SU-DHL-6 (cell line): ENCODE measurements at regions not wholly inside any gene's neighbourhood (a gene's known extent, or its start where the extent isn't known, plus 50 kb on each side); places are given as distances from the start of the nearest gene placed in this dataset.

Experiments
- H2AFZ ChIP-seq: fragments of 200-600 bp; sonication (generic); 2 replicates; pipeline ENCODE4 v1.6.1; 2014; ENCODE audit warnings: low read depth, mild to moderate bottlenecking, moderate library complexity, mixed read lengths, antibody characterized with exemption, low read length; ENCODE audit not compliant: severe bottlenecking
- H3F3A ChIP-seq: fragments of 200-600 bp; shearing (Covaris generic); 2 replicates; pipeline ENCODE4 v1.6.0; 2016; ENCODE audit warnings: antibody characterized with exemption, mild to moderate bottlenecking; ENCODE audit not compliant: insufficient read depth
- H3K27ac ChIP-seq: fragments of 200-600 bp; sonication (generic); 2 replicates; pipeline ENCODE4 v1.5.1; 2016; ENCODE audit warnings: low read depth, mild to moderate bottlenecking, low read length, moderate library complexity, mixed read lengths
- H3K27me3 ChIP-seq: fragments of 200-600 bp; sonication (generic), shearing (Covaris generic); 2 replicates; pipeline ENCODE4 v1.6.0; 2014; ENCODE audit warnings: mild to moderate bottlenecking, low read length
- H3K36me3 ChIP-seq: fragments of 200-600 bp; sonication (generic); 2 replicates; pipeline ENCODE4 v1.6.1; 2014; ENCODE audit warnings: mild to moderate bottlenecking, low read length, mixed read lengths
- H3K4me2 ChIP-seq: fragments of 300-600, 200-600 bp; shearing (Covaris generic), sonication (generic); 2 replicates; pipeline ENCODE4 v1.6.0; 2014; ENCODE audit warnings: low read length, low read depth, mild to moderate bottlenecking; ENCODE audit not compliant: poor library complexity, severe bottlenecking
- H3K4me3 ChIP-seq: fragments of 200-600 bp; sonication (generic); 2 replicates; pipeline ENCODE4 v1.5.1; 2014; ENCODE audit warnings: antibody characterized with exemption, low read length, mild to moderate bottlenecking, mixed read lengths; ENCODE audit not compliant: insufficient read depth, poor library complexity, severe bottlenecking
- H3K79me2 ChIP-seq: fragments of 200-600 bp; sonication (generic); 2 replicates; pipeline ENCODE4 v1.6.1; 2014; ENCODE audit warnings: mild to moderate bottlenecking, low read length, moderate library complexity; ENCODE audit not compliant: insufficient read depth
- H3K9ac ChIP-seq: fragments of 200-600 bp; sonication (generic); 2 replicates; pipeline ENCODE4 v1.7.0; 2014; ENCODE audit warnings: mild to moderate bottlenecking, low read length
- H3K9me2 ChIP-seq: fragments of 200-600 bp; sonication (generic); replicated peaks from 2 replicates; pipeline ENCODE4 v1.6.1; 2014; ENCODE audit warnings: low read length; ENCODE audit not compliant: insufficient read depth
- H3K9me3 ChIP-seq: fragments of 200-600 bp; sonication (generic); 2 replicates; pipeline ENCODE4 v1.6.1; 2014; ENCODE audit warnings: low read length, mixed read lengths; ENCODE audit not compliant: insufficient read depth
- H4K20me1 ChIP-seq: fragments of 200-600 bp; sonication (generic); 2 replicates; pipeline ENCODE4 v1.6.1; 2014; ENCODE audit warnings: low read depth, mild to moderate bottlenecking, antibody characterized with exemption, low read length, moderate library complexity, mixed read lengths
- EZH2phosphoT487 ChIP-seq: fragments of 200-600 bp; sonication (generic), shearing (Covaris generic); conservative IDR thresholded peaks from 2 replicates; pipeline ENCODE4 v1.6.1; 2018; ENCODE audit warnings: mild to moderate bottlenecking, antibody characterized with exemption, low read length, moderate library complexity, mixed read lengths
- TF ChIP-seq, protein P1 (sequence below): fragments of 200-600 bp; sonication (generic); IDR thresholded peaks from one replicate; pipeline ENCODE4 v1.5.1; 2017; ENCODE audit warnings: antibody characterized with exemption, mild to moderate bottlenecking, low read length, moderate library complexity; ENCODE audit not compliant: insufficient read depth, poor library complexity, severe bottlenecking

DNA sequence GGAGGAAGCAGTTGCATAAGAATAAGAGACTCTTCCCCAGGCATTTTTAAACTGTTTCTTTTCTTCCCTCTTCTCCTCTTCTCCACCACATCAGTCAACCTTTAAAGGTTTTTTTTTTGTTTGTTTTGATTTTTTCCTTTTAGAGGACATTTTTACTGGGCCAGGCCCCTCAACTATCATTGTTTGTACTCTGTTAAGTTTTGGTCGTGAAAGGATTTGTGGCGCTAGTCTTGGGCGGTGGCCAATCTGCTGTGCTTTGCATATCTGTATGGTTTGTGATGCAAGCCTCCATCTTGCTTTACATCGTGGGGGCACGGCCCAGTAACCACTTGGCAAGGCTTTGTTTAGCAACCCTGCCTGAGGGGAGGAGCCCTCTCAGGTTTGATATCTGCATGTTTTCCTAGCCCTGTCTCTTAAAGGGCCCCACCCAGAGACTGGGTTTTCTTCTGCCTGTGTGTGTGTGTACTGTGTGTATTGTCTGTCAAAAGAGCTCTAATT lies 101.9 kb upstream of the SLITRK2 start:
- no peak for TF ChIP-seq EZH2phosphoT487
- TF ChIP-seq, protein P1, sequence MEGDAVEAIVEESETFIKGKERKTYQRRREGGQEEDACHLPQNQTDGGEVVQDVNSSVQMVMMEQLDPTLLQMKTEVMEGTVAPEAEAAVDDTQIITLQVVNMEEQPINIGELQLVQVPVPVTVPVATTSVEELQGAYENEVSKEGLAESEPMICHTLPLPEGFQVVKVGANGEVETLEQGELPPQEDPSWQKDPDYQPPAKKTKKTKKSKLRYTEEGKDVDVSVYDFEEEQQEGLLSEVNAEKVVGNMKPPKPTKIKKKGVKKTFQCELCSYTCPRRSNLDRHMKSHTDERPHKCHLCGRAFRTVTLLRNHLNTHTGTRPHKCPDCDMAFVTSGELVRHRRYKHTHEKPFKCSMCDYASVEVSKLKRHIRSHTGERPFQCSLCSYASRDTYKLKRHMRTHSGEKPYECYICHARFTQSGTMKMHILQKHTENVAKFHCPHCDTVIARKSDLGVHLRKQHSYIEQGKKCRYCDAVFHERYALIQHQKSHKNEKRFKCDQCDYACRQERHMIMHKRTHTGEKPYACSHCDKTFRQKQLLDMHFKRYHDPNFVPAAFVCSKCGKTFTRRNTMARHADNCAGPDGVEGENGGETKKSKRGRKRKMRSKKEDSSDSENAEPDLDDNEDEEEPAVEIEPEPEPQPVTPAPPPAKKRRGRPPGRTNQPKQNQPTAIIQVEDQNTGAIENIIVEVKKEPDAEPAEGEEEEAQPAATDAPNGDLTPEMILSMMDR: no peak
- H3K79me2 ChIP-seq: no peaks in the 10 kb centered on the region
- no peak overlapping the region for H3K4me2 ChIP-seq
- H3K27ac ChIP-seq: no peak overlapping the region
- no peak overlapping the region for H3K4me3 ChIP-seq
- H3K9me2 ChIP-seq: no peaks in the 10 kb centered on the region
- no peak overlapping the region for H2AFZ ChIP-seq
- no peaks in the 10 kb centered on the region for H3K9me3 ChIP-seq
- no peak overlapping the region for H3K9ac ChIP-seq
- no peaks in the 10 kb centered on the region for H4K20me1 ChIP-seq
- H3K36me3 ChIP-seq: no peaks in the 10 kb centered on the region
- H3F3A ChIP-seq: no peaks in the 10 kb centered on the region
- no peaks in the 10 kb centered on the region for H3K27me3 ChIP-seq

DNA sequence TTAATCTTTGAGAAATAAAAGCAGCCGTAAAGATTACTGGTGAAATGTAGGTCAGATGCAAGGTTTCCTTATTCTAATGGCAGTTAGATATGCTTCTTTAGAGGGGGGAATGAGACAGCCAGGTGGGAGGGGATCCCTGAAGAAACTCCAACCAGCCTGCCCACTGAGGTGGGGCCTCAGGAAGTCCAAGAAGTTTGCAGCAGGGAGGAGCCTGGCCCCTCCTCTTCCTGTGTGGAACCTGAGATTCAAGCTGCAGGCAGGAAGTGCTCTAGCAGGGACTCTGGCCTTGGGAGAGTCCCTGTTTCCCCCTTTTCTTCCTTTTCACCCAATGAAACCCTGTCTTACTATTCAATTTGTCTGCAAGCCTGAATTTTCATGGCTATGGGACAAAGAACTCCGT lies 101.4 kb upstream of the SLITRK2 start:
- no peak overlapping the region for H3K9ac ChIP-seq
- H3K9me2 ChIP-seq: no peaks in the 10 kb centered on the region
- no peaks in the 10 kb centered on the region for H3K27me3 ChIP-seq
- no peaks in the 10 kb centered on the region for H3K36me3 ChIP-seq
- H3K4me2 ChIP-seq: no peak overlapping the region
- TF ChIP-seq EZH2phosphoT487: no peak
- TF ChIP-seq, protein P1: no peak
- H2AFZ ChIP-seq: no peak overlapping the region
- H3F3A ChIP-seq: no peaks in the 10 kb centered on the region
- no peaks in the 10 kb centered on the region for H3K9me3 ChIP-seq
- no peaks in the 10 kb centered on the region for H4K20me1 ChIP-seq
- H3K79me2 ChIP-seq: no peaks in the 10 kb centered on the region
- H3K27ac ChIP-seq: no peak overlapping the region
- no peak overlapping the region for H3K4me3 ChIP-seq

DNA sequence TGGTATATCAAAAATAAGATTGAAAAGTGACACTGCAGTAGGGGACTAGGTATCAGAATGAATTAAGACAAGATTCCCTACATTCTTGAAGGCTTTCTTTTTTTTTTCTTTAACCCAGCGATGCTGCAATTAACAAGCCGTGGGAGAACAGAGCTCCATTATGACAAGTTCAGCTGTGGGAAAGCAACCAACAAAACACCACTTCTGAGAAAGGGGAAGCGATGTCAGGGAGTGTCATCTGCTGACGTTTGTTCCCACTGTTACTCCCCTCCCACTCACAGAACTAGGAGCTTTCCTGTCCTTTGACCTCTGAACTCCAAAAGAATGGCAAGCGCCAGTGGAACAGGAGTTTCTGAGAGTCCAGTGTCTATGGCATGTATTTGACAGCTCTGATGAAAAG lies 90.2 kb upstream of the SLITRK2 start:
- no peak overlapping the region for H3K4me2 ChIP-seq
- no peaks in the 10 kb centered on the region for H3K27me3 ChIP-seq
- H3K9ac ChIP-seq: no peak overlapping the region
- H3K4me3 ChIP-seq: no peak overlapping the region
- H3K79me2 ChIP-seq: no peaks in the 10 kb centered on the region
- no peak overlapping the region for H2AFZ ChIP-seq
- no peak for TF ChIP-seq EZH2phosphoT487
- TF ChIP-seq, protein P1: no peak
- no peaks in the 10 kb centered on the region for H3K9me2 ChIP-seq
- H3K27ac ChIP-seq: no peak overlapping the region
- H3K9me3 ChIP-seq: no peaks in the 10 kb centered on the region
- H3K36me3 ChIP-seq: no peaks in the 10 kb centered on the region
- no peaks in the 10 kb centered on the region for H4K20me1 ChIP-seq
- no peaks in the 10 kb centered on the region for H3F3A ChIP-seq
